ENCODE measurements at regions not wholly inside any gene's neighbourhood (a gene's known extent, or its start where the extent isn't known, plus 50 kb on each side); places are given as distances from the start of the nearest gene placed in this dataset.

- Histone ChIP-seq H3K36me3 (ENCODE audit: control insufficient read depth in 2 of 2, insufficient read depth in 1 of 2, low read length in 2 of 2) (no peaks in the 10 kb centered on the region), H3K4me1 (ENCODE audit: control insufficient read depth, insufficient read depth, low read length) (peaks cover 3% of the 10 kb centered on the region; the same call in 1 of the 2 replicates), H3K9me3 (ENCODE audit: control insufficient read depth, insufficient read depth, low read depth, low read length) (no peaks in the 10 kb centered on the region), H3K4me3 (ENCODE audit: low read depth, low read length) (no peak overlapping the region), H3K27ac (ENCODE audit: extremely low read depth, low read depth, low read length) (no peak overlapping the region)
- TF ChIP-seq ZNF785 (tag by site-specific recombination; IDR thresholded peaks at IDR 0.05) (no peak), ZNF639 (tag by site-specific recombination; IDR thresholded peaks at IDR 0.05) (no peak), ZNF654 (tag by site-specific recombination; IDR thresholded peaks at IDR 0.05; ENCODE audit: low read depth) (no peak)
- POLR2A ChIA-PET = no interaction called here
- CTCF ChIA-PET = interaction anchor here (0.7 kb wide), 1 partner anchor 297 kb away, joined by 5 read pairs; no protein-coding TSS in a partner anchor
Observed at GRCh38 chr18:11256251-11256650, 106.9 kb upstream of the PIEZO2 start.

- Histone ChIP-seq H3K9me3 (ENCODE audit: control insufficient read depth, insufficient read depth, low read depth, low read length) (no peaks in the 10 kb centered on the region), H3K27ac (ENCODE audit: extremely low read depth, low read depth, low read length) (no peak overlapping the region), H3K36me3 (ENCODE audit: control insufficient read depth in 2 of 2, insufficient read depth in 1 of 2, low read length in 2 of 2) (no peaks in the 10 kb centered on the region), H3K4me3 (ENCODE audit: low read depth, low read length) (no peak overlapping the region), H3K4me1 (ENCODE audit: control insufficient read depth, insufficient read depth, low read length) (no peaks in the 10 kb centered on the region)
- TF ChIP-seq YY2 (tag by site-specific recombination; IDR thresholded peaks at IDR 0.05) (no peak), SETDB1 (IDR thresholded peaks at IDR 0.05; ENCODE audit: insufficient read length, low read length) (no peak), ZNF335 (tag by site-specific recombination; conservative IDR thresholded peaks at IDR 0.05) (no peak), ZNF747 (tag by site-specific recombination; IDR thresholded peaks at IDR 0.05) (no peak)
- ChIA-PET POLR2A (no interaction called here), CTCF (no interaction called here)
Observed at GRCh38 chr18:11251891-11252270, 102.5 kb upstream of the PIEZO2 start.

GRCh38 chr18:11251229-11251890, 102.0 kb upstream of the PIEZO2 start:
- no peak for TF ChIP-seq ZNF529 (tag by site-specific recombination; IDR thresholded peaks at IDR 0.05; ENCODE audit: insufficient replicate concordance)
- TF ChIP-seq ZNF677 (tag by site-specific recombination; IDR thresholded peaks at IDR 0.05) = peak; percentile 76
- TF ChIP-seq IKZF3 (tag by site-specific recombination; IDR thresholded peaks at IDR 0.05) = no peak
- Histone ChIP-seq H3K36me3 (ENCODE audit: control insufficient read depth in 2 of 2, insufficient read depth in 1 of 2, low read length in 2 of 2) (no peaks in the 10 kb centered on the region), H3K27ac (ENCODE audit: extremely low read depth, low read depth, low read length) (no peak overlapping the region), H3K9me3 (ENCODE audit: control insufficient read depth, insufficient read depth, low read depth, low read length) (no peaks in the 10 kb centered on the region), H3K4me3 (ENCODE audit: low read depth, low read length) (no peak overlapping the region), H3K4me1 (ENCODE audit: control insufficient read depth, insufficient read depth, low read length) (no peaks in the 10 kb centered on the region)
- ChIA-PET POLR2A (no interaction called here), CTCF (no interaction called here)

- no peaks in the 10 kb centered on the region for H3K4me1 ChIP-seq (ENCODE audit: control insufficient read depth, insufficient read depth, low read length)
- TF ChIP-seq PRDM1 (tag by site-specific recombination; IDR thresholded peaks at IDR 0.05) (no peak), ZNF585B (tag by site-specific recombination; IDR thresholded peaks at IDR 0.05) (no peak), ZNF701 (tag by site-specific recombination; IDR thresholded peaks at IDR 0.05) (no peak)
- CTCF ChIA-PET = interaction anchor here (0.9 to 1.4 kb wide), 2 partner anchors 96 to 269 kb away, joined by 3 to 4 read pairs; no protein-coding TSS in a partner anchor
- no peaks in the 10 kb centered on the region for H3K36me3 ChIP-seq (ENCODE audit: control insufficient read depth in 2 of 2, insufficient read depth in 1 of 2, low read length in 2 of 2)
- H3K27ac ChIP-seq (ENCODE audit: extremely low read depth, low read depth, low read length) = no peak overlapping the region
- POLR2A ChIA-PET = no interaction called here
- H3K4me3 ChIP-seq (ENCODE audit: low read depth, low read length) = no peak overlapping the region
- H3K9me3 ChIP-seq (ENCODE audit: control insufficient read depth, insufficient read depth, low read depth, low read length) = no peaks in the 10 kb centered on the region
Observed at GRCh38 chr18:11249391-11249790, 100.0 kb upstream of the PIEZO2 start.

GRCh38 chr18:11247381-11247970, 98.1 kb upstream of the PIEZO2 start:
- no peak overlapping the region for H3K4me3 ChIP-seq (ENCODE audit: low read depth, low read length)
- no peaks in the 10 kb centered on the region for H3K9me3 ChIP-seq (ENCODE audit: control insufficient read depth, insufficient read depth, low read depth, low read length)
- no peak overlapping the region for H3K27ac ChIP-seq (ENCODE audit: extremely low read depth, low read depth, low read length)
- ChIA-PET CTCF (interaction anchor here (0.8 kb wide), 1 partner anchor 70 kb away, joined by 3 read pairs; no protein-coding TSS in a partner anchor), POLR2A (no interaction called here)
- H3K36me3 ChIP-seq (ENCODE audit: control insufficient read depth in 2 of 2, insufficient read depth in 1 of 2, low read length in 2 of 2) = no peaks in the 10 kb centered on the region
- no peaks in the 10 kb centered on the region for H3K4me1 ChIP-seq (ENCODE audit: control insufficient read depth, insufficient read depth, low read length)
- TF ChIP-seq ZNF112 (tag by site-specific recombination; IDR thresholded peaks at IDR 0.05) (0 out of 2 replicates have a peak, but pooled peaks have one; percentile 20), ZNF658 (tag by site-specific recombination; IDR thresholded peaks at IDR 0.05) (no peak), ZNF114 (tag by site-specific recombination; IDR thresholded peaks at IDR 0.05) (peak; percentile 84; the same call in 1 of the 2 replicates), ZNF18 (tag by site-specific recombination; IDR thresholded peaks at IDR 0.05) (peak; percentile 98), ZNF155 (tag by site-specific recombination; IDR thresholded peaks at IDR 0.05) (no peak), ZNF707 (tag by site-specific recombination; IDR thresholded peaks at IDR 0.05) (no peak), ZNF148 (tag by site-specific recombination; IDR thresholded peaks at IDR 0.05; ENCODE audit: borderline replicate concordance) (0 out of 2 replicates have a peak, but pooled peaks have one; percentile 42)
